ENCODE measurements at regions not wholly inside any gene's neighbourhood (a gene's known extent, or its start where the extent isn't known, plus 50 kb on each side); places are given as distances from the start of the nearest gene placed in this dataset.
A peak's percentile ranks its signal among the peaks of the same experiment; 100 is the strongest.

GRCh38 chr7:35437619-35438275, 183.8 kb upstream of the TBX20 start:
- no peak for DNase-seq

- no peak for DNase-seq
Observed at GRCh38 chr7:35436452-35436851, 182.6 kb upstream of the TBX20 start.

GRCh38 chr7:35430547-35431153, 176.8 kb upstream of the TBX20 start:
- DNase-seq = no peak

DNA sequence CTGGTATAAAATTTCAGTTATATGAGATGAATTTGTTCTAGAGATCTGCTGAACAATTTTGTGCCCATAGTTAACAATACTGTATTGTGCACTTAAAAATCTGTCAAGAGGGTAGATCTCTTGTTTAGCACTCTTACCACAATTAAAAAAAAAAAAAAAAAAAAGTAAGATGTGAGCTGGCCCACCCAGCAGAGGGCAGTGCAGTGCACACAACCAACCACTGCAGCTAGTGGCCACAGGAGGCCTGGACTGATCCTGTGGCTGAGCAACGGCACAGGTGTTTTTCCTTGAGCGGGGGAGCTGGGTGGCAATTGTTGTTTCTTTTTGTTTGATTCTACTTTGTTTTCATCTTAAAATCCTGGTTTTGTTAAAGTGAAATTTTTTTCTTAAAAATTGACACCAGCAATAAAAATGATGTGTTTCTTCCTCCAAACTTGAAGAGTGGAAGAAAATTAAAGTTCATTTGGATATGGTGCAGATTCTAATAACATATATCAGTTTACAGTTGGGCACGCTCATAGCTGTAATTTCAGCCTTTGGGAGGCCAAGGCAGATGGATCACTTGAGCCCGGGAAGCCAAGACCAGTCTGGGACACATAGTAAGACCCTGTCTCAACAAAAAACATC, 171.1 kb upstream of the TBX20 start:
- peak; percentile 9 for DNase-seq

DNA sequence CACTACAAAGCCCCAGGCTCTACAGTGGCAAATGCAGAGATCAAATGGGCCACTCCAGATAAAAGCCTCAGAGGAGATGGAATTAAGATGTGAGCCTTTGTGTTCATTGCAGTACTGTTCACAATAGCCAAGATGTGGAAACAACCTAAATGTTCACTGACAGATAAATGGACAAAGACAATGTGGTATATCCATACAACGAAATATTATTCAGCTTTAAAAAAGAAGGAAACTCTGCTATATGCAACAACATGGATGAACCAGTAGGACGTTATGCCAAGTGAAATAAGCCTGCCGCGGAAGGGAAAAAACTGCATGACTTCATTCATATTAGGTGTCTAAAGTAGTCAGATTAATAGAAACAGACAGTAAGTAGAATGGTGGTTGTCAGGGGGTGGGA, 170.5 kb upstream of the TBX20 start:
- no peak for DNase-seq

- DNase-seq = no peak
Observed at GRCh38 chr7:35422715-35423114, 168.8 kb upstream of the TBX20 start.

GRCh38 chr7:35420656-35421055, 166.8 kb upstream of the TBX20 start:
- no peak for DNase-seq

GRCh38 chr7:35419391-35419755, 165.5 kb upstream of the TBX20 start:
- DNase-seq = no peak

GRCh38 chr7:35418716-35419390, 165.0 kb upstream of the TBX20 start:
- no peak for DNase-seq

DNA sequence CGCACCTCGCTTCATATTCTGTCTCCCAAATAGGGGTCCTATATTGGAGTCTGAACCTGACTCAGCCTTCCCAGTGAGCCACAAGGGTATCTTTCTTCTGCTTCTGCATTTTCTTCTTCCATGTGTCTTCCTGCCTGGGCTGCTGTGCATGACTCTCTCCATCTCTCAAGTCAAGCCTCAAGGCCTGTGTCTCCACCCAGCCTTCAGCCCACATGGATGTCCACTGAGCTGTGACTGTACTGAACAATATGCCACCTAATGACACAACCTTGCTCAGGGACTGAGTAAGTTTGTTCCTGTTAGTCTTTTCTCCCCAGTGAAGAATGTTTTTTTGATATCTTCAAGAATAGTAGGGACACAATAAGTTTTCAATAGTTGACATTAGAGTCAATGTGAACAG, 162.7 kb upstream of the TBX20 start:
- DNase-seq = no peak

- DNase-seq = no peak
Observed at GRCh38 chr7:35415411-35415822, 161.5 kb upstream of the TBX20 start.

DNA sequence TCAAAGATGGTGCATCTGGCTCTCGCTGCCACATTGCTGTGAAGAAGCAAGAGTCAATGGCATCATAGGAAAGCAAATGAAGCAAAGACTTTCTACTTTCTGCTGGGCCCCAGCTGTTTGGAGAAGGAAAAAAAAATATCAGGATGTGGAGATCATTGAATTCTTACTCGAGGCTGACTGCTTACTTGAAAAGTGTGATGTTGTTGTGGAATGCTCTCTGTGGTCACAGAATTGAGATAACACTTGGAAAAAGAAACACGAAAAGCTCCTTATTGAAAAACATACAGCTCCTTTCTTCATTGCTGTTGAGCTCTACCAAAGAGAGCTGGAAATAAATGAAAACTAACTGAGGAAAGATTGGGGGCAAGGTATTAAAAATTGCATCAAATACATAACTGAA, 157.4 kb upstream of the TBX20 start:
- DNase-seq = no peak

DNA sequence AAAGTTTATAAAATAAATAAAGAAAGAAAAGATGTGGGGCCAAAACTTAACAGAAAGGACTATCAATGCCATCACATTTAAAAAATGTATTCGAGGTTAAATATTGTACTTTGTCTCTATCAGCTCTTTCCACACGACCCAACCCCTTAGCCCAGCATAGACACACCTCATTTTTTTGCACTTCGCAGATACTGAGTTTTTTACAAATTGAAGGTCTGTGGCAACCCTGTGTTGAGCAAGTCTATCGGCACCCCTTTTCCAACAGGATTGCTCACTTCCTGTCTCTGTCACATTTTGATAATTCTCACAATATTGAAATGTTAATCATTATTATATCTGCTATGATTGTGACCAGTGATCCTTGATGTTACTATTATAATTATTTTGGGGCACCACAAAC, 151.6 kb upstream of the TBX20 start:
- no peak for DNase-seq

- no peak for DNase-seq
Observed at GRCh38 chr7:35401217-35401879, 147.4 kb upstream of the TBX20 start.

DNA sequence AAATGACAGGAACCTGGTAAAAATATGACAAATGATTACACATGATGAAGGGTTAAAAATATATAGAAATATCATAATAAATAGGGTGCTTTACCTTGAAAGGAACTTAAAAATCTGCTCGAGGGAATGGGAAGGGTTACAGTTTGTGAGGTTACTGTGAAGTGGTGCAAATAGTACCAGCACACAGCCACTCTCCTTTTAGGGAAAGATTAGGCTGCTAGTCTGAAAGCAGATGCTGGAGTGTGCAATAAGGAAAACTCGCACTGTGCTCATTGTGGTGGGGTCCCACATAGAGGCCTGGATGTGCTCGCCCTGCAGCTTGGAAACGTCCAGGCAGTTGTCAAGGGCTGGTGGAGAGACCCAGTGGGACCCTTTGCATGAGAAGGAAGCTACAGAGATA, 145.9 kb upstream of the TBX20 start:
- DNase-seq = no peak

DNA sequence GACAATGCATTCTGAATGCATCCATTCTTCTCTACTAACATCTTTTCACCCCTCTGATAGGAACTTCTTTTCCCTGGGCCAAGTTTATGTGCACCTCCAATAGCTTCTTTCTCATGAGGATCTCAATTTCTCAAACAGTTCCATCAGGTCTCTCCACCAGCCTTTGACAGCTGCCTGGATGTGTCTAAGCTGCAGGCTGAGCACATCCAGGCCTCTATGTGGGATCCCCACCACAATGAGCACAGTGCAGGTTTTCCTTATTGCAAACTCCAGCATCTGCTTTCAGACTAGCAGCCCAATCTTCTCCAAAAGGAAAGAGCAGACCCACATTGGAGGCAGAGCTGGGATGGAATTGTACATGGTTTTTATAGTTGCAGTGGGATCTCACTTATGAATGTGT, 145.3 kb upstream of the TBX20 start:
- no peak for DNase-seq

GRCh38 chr7:35398518-35398917, 144.6 kb upstream of the TBX20 start:
- DNase-seq = no peak

- DNase-seq = no peak
Observed at GRCh38 chr7:35390146-35390545, 136.2 kb upstream of the TBX20 start.

- no peak for DNase-seq
Observed at GRCh38 chr7:35389636-35390035, 135.7 kb upstream of the TBX20 start.

DNA sequence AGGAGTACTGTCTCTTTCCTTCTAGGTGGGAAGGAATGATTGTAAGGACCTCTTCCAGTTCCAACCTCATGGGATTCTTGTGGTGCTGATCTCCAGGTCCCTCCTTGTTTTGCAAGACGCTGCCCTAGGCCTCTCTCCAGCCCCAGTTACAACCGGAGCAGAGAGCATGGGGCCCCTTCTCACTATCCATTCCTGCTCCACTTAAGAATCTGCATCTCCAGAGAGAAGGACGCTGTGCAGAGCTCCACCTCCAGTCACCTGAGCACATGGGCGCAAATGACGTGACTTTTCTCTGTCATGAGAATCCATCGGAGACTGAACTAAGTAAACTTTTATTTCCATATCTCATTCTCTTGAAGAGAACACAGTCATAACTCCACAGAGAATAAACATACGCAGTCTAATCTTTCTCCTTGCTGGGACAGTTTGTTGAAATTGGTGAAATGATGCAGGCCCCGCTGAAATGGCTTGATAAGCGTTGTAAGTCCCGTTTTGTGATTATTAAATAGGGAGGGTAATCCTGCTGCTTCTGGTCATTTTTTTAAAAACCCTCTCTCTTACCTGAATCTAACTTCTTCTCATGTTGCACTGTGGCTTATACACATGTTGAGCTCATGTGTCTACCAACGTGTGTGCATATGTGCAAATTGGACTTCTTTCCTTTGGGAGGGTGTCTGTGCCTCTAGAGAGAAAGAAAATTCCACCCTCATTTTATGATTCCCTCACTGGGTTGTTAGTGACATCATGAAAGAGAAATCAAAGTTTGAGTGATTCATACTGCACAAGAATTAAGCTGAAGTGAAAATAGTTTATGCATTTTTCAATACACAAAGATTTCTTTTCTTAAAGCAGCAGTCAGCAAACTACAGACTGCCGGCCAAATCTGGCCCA, 133.2 kb upstream of the TBX20 start:
- DNase-seq = no peak

DNA sequence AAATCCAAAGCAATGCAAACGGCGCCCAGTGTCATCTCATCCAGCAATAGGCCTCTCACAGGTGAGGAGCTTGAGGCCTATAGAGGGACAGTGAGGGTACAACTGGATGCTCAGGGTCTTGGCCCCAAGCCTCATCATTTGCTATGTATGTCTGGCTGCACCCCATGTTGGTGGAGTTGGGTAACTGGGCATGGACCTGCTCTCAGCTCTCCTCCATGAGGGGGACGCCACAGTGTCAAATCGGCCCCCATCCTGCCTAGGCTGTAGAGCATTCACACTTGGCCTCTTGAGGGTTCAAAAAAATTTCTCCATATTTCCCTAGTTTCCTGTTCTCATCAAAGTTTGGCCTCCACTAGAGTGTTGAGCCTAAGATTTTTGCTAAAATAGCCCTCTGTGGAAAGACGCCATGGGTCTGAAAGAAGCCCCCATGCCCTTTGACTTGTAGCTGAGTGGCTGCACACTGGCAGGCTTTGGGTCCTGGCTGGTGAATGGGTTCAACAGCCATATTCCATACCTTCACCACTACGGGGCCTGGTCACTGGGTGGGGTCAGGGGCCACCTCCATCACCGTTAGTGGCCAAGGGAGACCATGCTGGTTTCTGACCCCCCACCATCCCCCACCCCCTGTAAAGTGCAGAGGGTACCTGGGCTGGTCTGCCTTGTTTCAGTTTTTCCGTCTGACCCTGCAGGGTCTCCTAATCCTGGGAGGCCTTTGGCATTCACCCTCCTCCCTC, 132.3 kb upstream of the TBX20 start:
- DNase-seq = no peak

All from NCI-H1417 treated with DMSO at 0.1 percent for 48 hours (cell line).